ENCODE measurements at regions not wholly inside any gene's neighbourhood (a gene's known extent, or its start where the extent isn't known, plus 50 kb on each side); places are given as distances from the start of the nearest gene placed in this dataset.

DNA sequence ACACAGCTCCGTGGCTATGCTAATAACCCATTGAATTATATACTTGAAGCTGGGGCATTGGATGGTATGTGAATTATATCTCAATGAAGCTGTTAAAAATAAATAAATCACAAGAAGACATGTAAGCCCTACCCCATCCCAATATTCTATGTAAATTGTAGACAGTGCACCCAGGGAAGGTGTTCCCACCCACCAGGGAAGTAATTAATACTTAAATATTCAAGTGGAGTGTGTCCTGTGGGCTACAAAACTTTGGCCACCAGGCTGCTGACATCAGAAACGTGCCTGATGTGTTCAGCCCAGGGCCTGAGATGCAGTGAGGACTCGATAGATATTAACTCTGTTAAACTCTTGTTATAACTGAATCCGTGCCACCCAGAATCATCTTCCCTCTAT, 240.4 kb upstream of the RREB1 start:
- TF ChIP-seq, protein P1, sequence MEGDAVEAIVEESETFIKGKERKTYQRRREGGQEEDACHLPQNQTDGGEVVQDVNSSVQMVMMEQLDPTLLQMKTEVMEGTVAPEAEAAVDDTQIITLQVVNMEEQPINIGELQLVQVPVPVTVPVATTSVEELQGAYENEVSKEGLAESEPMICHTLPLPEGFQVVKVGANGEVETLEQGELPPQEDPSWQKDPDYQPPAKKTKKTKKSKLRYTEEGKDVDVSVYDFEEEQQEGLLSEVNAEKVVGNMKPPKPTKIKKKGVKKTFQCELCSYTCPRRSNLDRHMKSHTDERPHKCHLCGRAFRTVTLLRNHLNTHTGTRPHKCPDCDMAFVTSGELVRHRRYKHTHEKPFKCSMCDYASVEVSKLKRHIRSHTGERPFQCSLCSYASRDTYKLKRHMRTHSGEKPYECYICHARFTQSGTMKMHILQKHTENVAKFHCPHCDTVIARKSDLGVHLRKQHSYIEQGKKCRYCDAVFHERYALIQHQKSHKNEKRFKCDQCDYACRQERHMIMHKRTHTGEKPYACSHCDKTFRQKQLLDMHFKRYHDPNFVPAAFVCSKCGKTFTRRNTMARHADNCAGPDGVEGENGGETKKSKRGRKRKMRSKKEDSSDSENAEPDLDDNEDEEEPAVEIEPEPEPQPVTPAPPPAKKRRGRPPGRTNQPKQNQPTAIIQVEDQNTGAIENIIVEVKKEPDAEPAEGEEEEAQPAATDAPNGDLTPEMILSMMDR (tag by site-specific recombination; IDR thresholded peaks at IDR 0.05): no peak
- TF ChIP-seq TRIM28 (IDR thresholded peaks at IDR 0.05; ENCODE audit: borderline replicate concordance, low read length) (no peak), HOXA7 (CRISPR knock-in tag; IDR thresholded peaks at IDR 0.05; ENCODE audit: borderline replicate concordance) (no peak), SALL2 (tag by site-specific recombination; IDR thresholded peaks at IDR 0.05; ENCODE audit: borderline replicate concordance) (no peak), REST (tag by site-specific recombination; IDR thresholded peaks at IDR 0.05) (no peak), ZNF24 (tag by site-specific recombination; IDR thresholded peaks at IDR 0.05) (no peak), OSR2 (tag by site-specific recombination; IDR thresholded peaks at IDR 0.05) (no peak), ZBTB48 (tag by site-specific recombination; IDR thresholded peaks at IDR 0.05) (no peak), YY1 (tag by site-specific recombination; IDR thresholded peaks at IDR 0.05) (no peak), ZNF423 (tag by site-specific recombination; IDR thresholded peaks at IDR 0.05) (no peak), ZBTB1 (tag by site-specific recombination; IDR thresholded peaks at IDR 0.05) (no peak)

All from HEK293 (cell line).